ENCODE measurements at regions not wholly inside any gene's neighbourhood (a gene's known extent, or its start where the extent isn't known, plus 50 kb on each side); places are given as distances from the start of the nearest gene placed in this dataset.

DNA sequence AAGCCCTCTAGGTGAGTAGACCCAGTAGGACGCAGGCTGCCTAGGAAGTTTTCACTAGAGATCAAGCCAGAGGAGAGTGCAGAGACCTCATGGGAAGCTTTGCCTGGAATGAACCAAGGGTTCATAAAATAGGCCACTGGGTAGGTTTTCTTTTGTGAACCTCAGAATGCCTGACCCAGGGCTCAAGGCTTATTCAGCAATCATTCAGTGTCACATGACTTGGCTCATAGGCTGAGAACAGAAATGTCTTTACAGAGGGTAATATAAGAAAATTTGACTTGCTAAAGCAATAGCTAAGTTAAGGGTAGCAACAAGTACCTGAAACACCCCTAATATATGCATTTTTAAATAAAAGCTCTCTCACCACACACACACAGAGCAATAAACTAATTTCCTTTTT lies 132.6 kb downstream of the RAB38 start:
- TF ChIP-seq EGR1 (IDR thresholded peaks at IDR 0.05; ENCODE audit: low read depth) = no peak
- TF ChIP-seq EZH2 (IDR thresholded peaks at IDR 0.05) = no peak
- no peak for TF ChIP-seq POLR2AphosphoS5 (IDR thresholded peaks at IDR 0.05; ENCODE audit: low read depth, low read length)
- TF ChIP-seq ZNF274 (IDR thresholded peaks at IDR 0.05; ENCODE audit: low read depth, low read length) = no peak
- TF ChIP-seq, protein P1, sequence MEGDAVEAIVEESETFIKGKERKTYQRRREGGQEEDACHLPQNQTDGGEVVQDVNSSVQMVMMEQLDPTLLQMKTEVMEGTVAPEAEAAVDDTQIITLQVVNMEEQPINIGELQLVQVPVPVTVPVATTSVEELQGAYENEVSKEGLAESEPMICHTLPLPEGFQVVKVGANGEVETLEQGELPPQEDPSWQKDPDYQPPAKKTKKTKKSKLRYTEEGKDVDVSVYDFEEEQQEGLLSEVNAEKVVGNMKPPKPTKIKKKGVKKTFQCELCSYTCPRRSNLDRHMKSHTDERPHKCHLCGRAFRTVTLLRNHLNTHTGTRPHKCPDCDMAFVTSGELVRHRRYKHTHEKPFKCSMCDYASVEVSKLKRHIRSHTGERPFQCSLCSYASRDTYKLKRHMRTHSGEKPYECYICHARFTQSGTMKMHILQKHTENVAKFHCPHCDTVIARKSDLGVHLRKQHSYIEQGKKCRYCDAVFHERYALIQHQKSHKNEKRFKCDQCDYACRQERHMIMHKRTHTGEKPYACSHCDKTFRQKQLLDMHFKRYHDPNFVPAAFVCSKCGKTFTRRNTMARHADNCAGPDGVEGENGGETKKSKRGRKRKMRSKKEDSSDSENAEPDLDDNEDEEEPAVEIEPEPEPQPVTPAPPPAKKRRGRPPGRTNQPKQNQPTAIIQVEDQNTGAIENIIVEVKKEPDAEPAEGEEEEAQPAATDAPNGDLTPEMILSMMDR (IDR thresholded peaks at IDR 0.05 in 2 of 3, conservative IDR thresholded peaks at IDR 0.05 in 1 of 3; ENCODE audit: borderline replicate concordance in 1 of 3, insufficient read depth in 1 of 3, low read depth in 2 of 3, low read length in 2 of 3) = no peak
- TF ChIP-seq POLR2A (IDR thresholded peaks at IDR 0.05; ENCODE audit: borderline replicate concordance, extremely low read depth, insufficient read depth, insufficient read length) = no peak

Data from HCT116 (cell line).